ENCODE measurements at regions not wholly inside any gene's neighbourhood (a gene's known extent, or its start where the extent isn't known, plus 50 kb on each side); places are given as distances from the start of the nearest gene placed in this dataset.
"Not testable (repeated sequence)": the region's sequence is repeated elsewhere in the genome, so short reads cannot be mapped to it uniquely, and the experiment has no call there.

GRCh38 chr10:65110009-65110408 is 1588.8 kb downstream of the REEP3 start:
- no peak for FAIRE-seq
- DNase-seq (ENCODE audit: insufficient read length), result no peak
- TF ChIP-seq TAF1 (IDR thresholded peaks at IDR 0.05; ENCODE audit: borderline replicate concordance, low read depth, low read length), result no peak
- no peak for TF ChIP-seq POLR2AphosphoS5 (IDR thresholded peaks at IDR 0.05; ENCODE audit: low read depth, low read length)
- TF ChIP-seq POLR2A (IDR thresholded peaks at IDR 0.05; ENCODE audit: low read depth, low read length), result no peak

GRCh38 chr10:65111059-65111458 is 1589.9 kb downstream of the REEP3 start:
- DNase-seq (ENCODE audit: insufficient read length); FAIRE-seq: not testable (repeated sequence)

DNA sequence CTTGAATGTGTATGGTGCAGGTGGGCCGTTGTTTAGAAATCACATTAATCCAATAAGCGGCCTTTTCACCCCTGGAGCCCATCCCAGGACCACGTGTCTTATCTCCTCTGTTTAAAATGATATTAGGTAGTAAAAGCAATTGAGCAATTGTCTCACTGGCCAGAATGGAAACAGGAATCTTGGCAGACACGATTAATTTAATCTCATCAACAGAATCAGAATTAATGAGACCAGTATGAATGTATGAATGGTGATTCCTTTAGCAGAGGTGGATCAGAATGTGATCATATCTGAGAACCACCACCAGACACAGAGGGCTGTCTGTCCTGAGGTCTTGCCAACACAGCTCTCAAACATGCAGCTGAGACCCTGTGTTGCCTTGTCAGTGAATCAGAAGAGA is 1591.4 kb downstream of the REEP3 start:
- TF ChIP-seq POLR2A (IDR thresholded peaks at IDR 0.05; ENCODE audit: low read depth, low read length), result no peak
- TF ChIP-seq POLR2AphosphoS5 (IDR thresholded peaks at IDR 0.05; ENCODE audit: low read depth, low read length), result no peak
- no peak for TF ChIP-seq TAF1 (IDR thresholded peaks at IDR 0.05; ENCODE audit: borderline replicate concordance, low read depth, low read length)
- FAIRE-seq (no peak), DNase-seq (ENCODE audit: insufficient read length) (no peak)

- FAIRE-seq (no peak), DNase-seq (ENCODE audit: insufficient read length) (no peak)
- no peak for TF ChIP-seq POLR2AphosphoS5 (IDR thresholded peaks at IDR 0.05; ENCODE audit: low read depth, low read length)
- no peak for TF ChIP-seq TAF1 (IDR thresholded peaks at IDR 0.05; ENCODE audit: borderline replicate concordance, low read depth, low read length)
- TF ChIP-seq POLR2A (IDR thresholded peaks at IDR 0.05; ENCODE audit: low read depth, low read length), result no peak
Measured at GRCh38 chr10:65123120-65123519, 1601.9 kb downstream of the REEP3 start.

GRCh38 chr10:65125212-65125611 is 1604.0 kb downstream of the REEP3 start:
- no peak for FAIRE-seq
- no peak for DNase-seq (ENCODE audit: insufficient read length)
- TF ChIP-seq POLR2AphosphoS5 (IDR thresholded peaks at IDR 0.05; ENCODE audit: low read depth, low read length) (no peak), TAF1 (IDR thresholded peaks at IDR 0.05; ENCODE audit: borderline replicate concordance, low read depth, low read length) (no peak), POLR2A (IDR thresholded peaks at IDR 0.05; ENCODE audit: low read depth, low read length) (no peak)

GRCh38 chr10:65126288-65126687 is 1605.1 kb downstream of the REEP3 start:
- TF ChIP-seq TAF1 (IDR thresholded peaks at IDR 0.05; ENCODE audit: borderline replicate concordance, low read depth, low read length), result no peak
- TF ChIP-seq POLR2A (IDR thresholded peaks at IDR 0.05; ENCODE audit: low read depth, low read length), result no peak
- no peak for TF ChIP-seq POLR2AphosphoS5 (IDR thresholded peaks at IDR 0.05; ENCODE audit: low read depth, low read length)
- DNase-seq (ENCODE audit: insufficient read length), result no peak
- FAIRE-seq, result no peak

DNA sequence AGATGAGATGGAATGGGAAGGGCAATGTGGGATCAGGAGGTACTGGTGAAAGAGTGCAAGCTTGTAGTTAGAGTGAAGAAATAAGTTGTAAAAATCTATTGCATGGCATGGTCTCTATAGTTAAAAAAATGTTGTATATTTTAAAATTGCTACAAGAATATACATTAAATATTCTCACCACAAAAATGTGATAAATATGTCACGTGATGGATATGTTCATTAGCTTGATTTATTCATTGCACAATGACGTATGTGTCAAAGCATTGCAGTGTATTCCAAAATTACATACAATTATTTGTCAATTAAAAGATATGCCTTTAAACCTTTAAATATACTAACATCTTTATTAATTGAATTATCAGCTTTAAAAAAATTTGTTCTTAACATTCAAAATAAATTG is 1607.1 kb downstream of the REEP3 start:
- no peak for DNase-seq (ENCODE audit: insufficient read length)
- FAIRE-seq, result no peak
- TF ChIP-seq POLR2AphosphoS5 (IDR thresholded peaks at IDR 0.05; ENCODE audit: low read depth, low read length), result no peak
- no peak for TF ChIP-seq TAF1 (IDR thresholded peaks at IDR 0.05; ENCODE audit: borderline replicate concordance, low read depth, low read length)

- DNase-seq (ENCODE audit: insufficient read length) (no peak), FAIRE-seq (no peak)
- TF ChIP-seq POLR2A (IDR thresholded peaks at IDR 0.05; ENCODE audit: low read depth, low read length) (no peak), POLR2AphosphoS5 (IDR thresholded peaks at IDR 0.05; ENCODE audit: low read depth, low read length) (no peak), TAF1 (IDR thresholded peaks at IDR 0.05; ENCODE audit: borderline replicate concordance, low read depth, low read length) (no peak)
Measured at GRCh38 chr10:65130162-65130758, 1609.1 kb downstream of the REEP3 start.

DNA sequence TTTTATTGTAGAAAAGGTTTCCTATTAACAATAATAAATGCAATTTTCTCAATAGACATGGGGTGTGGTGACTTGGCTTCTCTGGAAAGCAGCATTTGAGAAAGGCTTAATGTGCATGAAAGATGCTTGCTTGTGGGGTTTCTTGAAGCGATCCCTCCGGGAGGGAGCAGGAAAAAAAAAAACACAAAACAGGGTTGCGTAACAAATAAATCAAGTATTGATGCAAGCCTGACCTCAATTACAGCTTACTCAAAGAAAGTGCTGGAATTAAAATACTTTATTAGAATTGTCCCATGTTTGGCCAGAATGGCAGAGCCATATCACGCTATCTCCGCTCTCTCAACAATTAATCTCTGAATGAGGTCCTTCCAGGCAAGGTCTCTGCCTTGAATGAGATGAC is 1612.5 kb downstream of the REEP3 start:
- no peak for FAIRE-seq
- DNase-seq (ENCODE audit: insufficient read length), result no peak
- TF ChIP-seq TAF1 (IDR thresholded peaks at IDR 0.05; ENCODE audit: borderline replicate concordance, low read depth, low read length), result no peak
- TF ChIP-seq POLR2AphosphoS5 (IDR thresholded peaks at IDR 0.05; ENCODE audit: low read depth, low read length), result no peak
- TF ChIP-seq POLR2A (IDR thresholded peaks at IDR 0.05; ENCODE audit: low read depth, low read length), result no peak

DNA sequence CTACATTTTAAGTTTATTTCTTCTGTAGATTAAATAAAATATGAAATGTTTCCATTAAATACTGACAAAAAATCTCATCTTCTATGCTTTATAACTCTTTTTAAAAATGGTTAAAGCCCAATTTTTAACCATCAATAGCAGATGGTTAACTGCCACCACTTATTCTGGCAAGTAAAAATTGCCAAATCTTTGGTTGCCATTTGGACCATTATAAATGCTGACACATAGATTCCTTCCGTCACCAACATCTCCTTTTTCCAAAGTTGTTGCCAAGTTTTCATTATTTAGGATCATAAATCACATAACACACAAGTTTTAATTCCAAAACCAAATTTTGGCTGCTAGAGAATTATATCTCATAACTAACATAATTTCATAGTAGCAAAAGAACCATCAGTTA is 1614.3 kb downstream of the REEP3 start:
- FAIRE-seq, result no peak
- DNase-seq (ENCODE audit: insufficient read length), result no peak
- TF ChIP-seq POLR2AphosphoS5 (IDR thresholded peaks at IDR 0.05; ENCODE audit: low read depth, low read length) (no peak), TAF1 (IDR thresholded peaks at IDR 0.05; ENCODE audit: borderline replicate concordance, low read depth, low read length) (no peak)

DNA sequence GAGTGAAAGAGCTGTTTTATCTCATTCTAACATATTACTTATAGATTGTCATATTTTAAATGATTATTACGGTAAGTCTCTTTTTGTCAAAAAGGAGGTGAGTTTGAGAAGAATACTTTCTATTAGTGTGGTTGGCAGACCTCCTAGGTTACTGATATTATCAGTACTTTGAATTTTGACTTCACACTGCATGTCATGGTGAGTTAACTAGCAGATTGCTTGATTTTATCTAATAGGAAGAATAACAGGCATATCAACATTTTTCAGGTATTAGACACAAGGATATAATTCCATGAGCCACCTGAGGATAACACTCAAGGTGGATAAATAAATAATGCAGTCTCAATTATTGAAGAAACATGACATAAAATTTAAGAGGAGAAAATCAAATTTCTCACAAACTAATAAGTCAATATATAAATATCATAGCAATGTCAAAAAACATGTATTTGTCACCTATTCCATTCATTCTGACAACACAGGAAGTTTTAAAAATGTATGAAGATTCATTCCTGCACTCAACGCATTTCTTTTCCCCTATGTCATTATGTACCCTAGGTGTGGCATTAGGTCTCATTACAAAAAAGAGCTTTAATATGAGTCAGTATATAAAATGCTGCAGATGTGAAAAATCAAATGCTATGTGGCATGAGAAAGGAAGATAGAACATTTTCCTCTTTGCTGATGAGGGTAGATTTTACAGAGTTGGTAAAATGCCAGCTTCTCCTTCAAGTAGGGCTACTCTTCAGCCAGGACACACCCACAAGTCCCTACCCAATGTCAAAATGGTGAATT is 1621.6 kb downstream of the REEP3 start:
- no peak for TF ChIP-seq POLR2AphosphoS5 (IDR thresholded peaks at IDR 0.05; ENCODE audit: low read depth, low read length)
- no peak for TF ChIP-seq TAF1 (IDR thresholded peaks at IDR 0.05; ENCODE audit: borderline replicate concordance, low read depth, low read length)
- no peak for TF ChIP-seq POLR2A (IDR thresholded peaks at IDR 0.05; ENCODE audit: low read depth, low read length)
- no peak for FAIRE-seq
- DNase-seq (ENCODE audit: insufficient read length), result no peak

DNA sequence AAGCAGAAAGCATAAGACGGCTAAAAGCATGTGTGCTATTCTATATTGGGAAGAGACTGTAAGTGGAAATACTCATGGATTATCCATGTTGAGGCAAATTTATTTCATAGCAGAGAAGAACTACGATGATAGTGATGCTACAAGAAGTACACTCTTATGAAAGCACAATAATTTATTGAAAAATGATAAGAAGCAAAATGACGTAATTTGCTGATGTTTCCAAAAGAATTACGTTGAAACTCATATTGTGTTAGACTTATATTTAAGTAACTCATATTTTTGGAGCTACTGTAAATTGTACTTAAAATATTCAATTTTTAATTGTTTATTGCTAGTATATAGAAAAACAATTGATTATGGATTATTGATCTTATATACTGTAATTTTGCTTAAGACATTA is 1622.5 kb downstream of the REEP3 start:
- TF ChIP-seq POLR2A (IDR thresholded peaks at IDR 0.05; ENCODE audit: low read depth, low read length) (no peak), POLR2AphosphoS5 (IDR thresholded peaks at IDR 0.05; ENCODE audit: low read depth, low read length) (no peak), TAF1 (IDR thresholded peaks at IDR 0.05; ENCODE audit: borderline replicate concordance, low read depth, low read length) (no peak)
- DNase-seq (ENCODE audit: insufficient read length), result no peak
- FAIRE-seq, result no peak

Data from GM12892 (cell line).